Large intestine (tissue), 3 donors: ENCODE measurements at regions not wholly inside any gene's neighbourhood (a gene's known extent, or its start where the extent isn't known, plus 50 kb on each side); places are given as distances from the start of the nearest gene placed in this dataset.

Experiments used
- DNase-seq, 2 donors: peaks; one replicate each; pipeline versions ENCODE4 v3.0.0 to v3.0.0-alpha.2; 2013
- H3K27ac ChIP-seq: one replicate; pipeline ENCODE4 v1.5.1; 2013; ENCODE audit warnings: low read length
- H3K27me3 ChIP-seq: 2 replicates; pipeline ENCODE4 v1.6.1; 2013; ENCODE audit warnings: low read length; ENCODE audit not compliant: control insufficient read depth, insufficient read depth
- H3K36me3 ChIP-seq: 2 replicates; pipeline ENCODE4 v1.6.1; 2013; ENCODE audit warnings: low read length; ENCODE audit not compliant: control insufficient read depth, insufficient read depth
- H3K4me1 ChIP-seq: one replicate; pipeline ENCODE4 v1.6.1; 2013; ENCODE audit warnings: low read length; ENCODE audit not compliant: control insufficient read depth, insufficient read depth
- H3K4me3 ChIP-seq: one replicate; pipeline ENCODE4 v1.5.1; 2013; ENCODE audit warnings: low read length
- H3K9me3 ChIP-seq: one replicate; pipeline ENCODE4 v1.6.1; 2013; ENCODE audit warnings: mild to moderate bottlenecking, low read depth, low read length, moderate library complexity; ENCODE audit not compliant: control insufficient read depth
- WGBS: methylation state at CpG from one replicate; pipeline ENCODE4 v1.1.5; 2013; ENCODE audit warnings: low lambda C conversion rate; ENCODE audit not compliant: insufficient coverage; 5-methylcytosine and 5-hydroxymethylcytosine counted together

- H3K4me1 ChIP-seq: no peaks in the 10 kb centered on the region
- H3K36me3 ChIP-seq: no peaks in the 10 kb centered on the region
- WGBS: no CpG with 5 or more reads among the region's 3 CpGs
- H3K27me3 ChIP-seq: no peaks in the 10 kb centered on the region
- no peak overlapping the region for H3K27ac ChIP-seq
- no peaks in the 10 kb centered on the region for H3K9me3 ChIP-seq
- no peak overlapping the region for H3K4me3 ChIP-seq
- no peak for DNase-seq
These were observed 1356.2 kb upstream of the C9orf72 start for GRCh38 chr9:28929433-28929832.

DNA sequence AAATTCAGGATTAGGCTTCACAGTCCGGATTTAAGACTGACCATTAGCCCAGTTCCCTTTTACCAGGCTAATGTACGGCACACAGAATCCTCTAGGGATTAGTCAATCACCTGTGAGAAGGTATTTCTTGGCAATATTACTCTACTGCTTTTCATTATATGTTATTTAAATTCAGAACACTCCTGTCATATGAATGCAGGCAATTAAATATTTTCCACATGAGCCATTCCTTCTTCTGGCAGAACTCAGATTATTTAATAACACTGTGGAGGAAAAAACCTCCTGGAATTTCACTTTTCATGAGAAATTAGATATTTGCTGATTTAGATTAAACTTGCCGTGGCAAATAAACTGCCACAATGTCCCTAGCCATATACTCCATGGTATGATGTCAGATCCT is 1357.5 kb upstream of the C9orf72 start:
- no peaks in the 10 kb centered on the region for H3K9me3 ChIP-seq
- no peak overlapping the region for H3K27ac ChIP-seq
- no peaks in the 10 kb centered on the region for H3K36me3 ChIP-seq
- H3K4me1 ChIP-seq: no peaks in the 10 kb centered on the region
- H3K4me3 ChIP-seq: no peak overlapping the region
- WGBS: 100% methylated on average over 1 of the region's 3 CpGs
- DNase-seq: no peak
- no peaks in the 10 kb centered on the region for H3K27me3 ChIP-seq

DNA sequence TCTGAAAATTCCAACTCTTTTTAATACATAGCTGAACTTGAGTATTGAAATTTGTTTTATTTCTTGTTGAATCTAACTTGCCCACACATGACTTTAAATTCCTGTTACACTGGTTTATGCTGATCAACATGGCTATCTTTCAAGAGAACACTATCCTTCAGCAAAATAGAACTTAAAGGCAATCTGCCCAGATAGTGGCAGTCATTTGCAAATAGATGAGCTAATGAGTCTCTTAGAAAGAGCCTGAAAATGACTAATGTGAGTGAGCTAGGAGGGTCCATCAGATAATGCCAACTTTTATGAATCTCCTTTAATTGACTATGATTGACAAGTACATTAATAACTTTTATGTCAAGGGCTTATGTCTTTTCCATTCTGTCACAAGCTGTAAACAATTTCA is 1360.8 kb upstream of the C9orf72 start:
- H3K4me1 ChIP-seq: no peaks in the 10 kb centered on the region
- no peaks in the 10 kb centered on the region for H3K9me3 ChIP-seq
- no peaks in the 10 kb centered on the region for H3K36me3 ChIP-seq
- no peak overlapping the region for H3K27ac ChIP-seq
- DNase-seq: no peak
- no peak overlapping the region for H3K4me3 ChIP-seq
- no peaks in the 10 kb centered on the region for H3K27me3 ChIP-seq

DNA sequence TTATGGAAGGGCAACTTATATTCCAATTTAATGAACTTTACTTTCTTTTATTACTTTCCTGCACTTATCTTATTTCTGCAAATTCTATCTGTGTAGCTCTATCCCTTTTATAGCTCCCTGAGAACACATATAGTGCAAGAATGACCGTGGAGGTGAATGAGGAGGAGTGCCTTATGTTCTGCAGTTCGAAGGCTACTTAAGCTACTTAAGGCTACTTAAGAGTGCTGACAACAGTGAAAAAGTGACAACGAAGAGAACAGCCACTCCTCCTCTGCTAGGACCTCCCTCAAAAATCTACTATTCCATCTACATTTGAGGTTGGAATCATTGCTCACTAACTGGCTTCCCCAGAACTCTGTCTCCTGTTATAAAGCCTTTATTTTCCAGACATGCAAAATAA is 1365.7 kb upstream of the C9orf72 start:
- Histone ChIP-seq H3K36me3 (no peaks in the 10 kb centered on the region), H3K27me3 (no peaks in the 10 kb centered on the region), H3K9me3 (no peaks in the 10 kb centered on the region), H3K4me3 (no peak overlapping the region), H3K27ac (no peak overlapping the region), H3K4me1 (no peaks in the 10 kb centered on the region)
- no peak for DNase-seq
- WGBS: 17% methylated on average over 1 of the region's 3 CpGs

DNA sequence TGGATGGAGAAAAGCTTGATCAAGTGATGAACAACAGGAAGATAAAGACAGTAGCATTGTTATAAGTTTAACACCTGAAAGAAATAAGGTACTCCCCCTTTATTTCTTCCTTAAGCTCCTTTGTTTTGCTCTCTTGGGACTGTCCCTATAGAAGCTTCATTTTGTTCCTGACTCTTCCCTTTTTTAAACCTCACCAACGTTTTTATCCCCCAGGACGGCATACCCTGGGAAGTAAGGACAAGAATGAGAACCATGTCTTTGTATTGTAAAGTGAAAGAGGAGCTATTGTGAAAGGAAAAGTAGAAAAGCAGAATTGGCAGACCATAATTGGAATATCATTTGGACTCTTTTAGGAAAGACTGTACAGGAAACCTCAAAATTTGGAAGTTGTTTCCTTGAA is 1368.6 kb upstream of the C9orf72 start:
- Histone ChIP-seq H3K27me3 (no peaks in the 10 kb centered on the region), H3K9me3 (no peaks in the 10 kb centered on the region), H3K27ac (no peak overlapping the region), H3K4me3 (no peak overlapping the region), H3K4me1 (no peaks in the 10 kb centered on the region), H3K36me3 (no peaks in the 10 kb centered on the region)
- DNase-seq: no peak
- WGBS: 42% methylated on average over 2 of the region's 2 CpGs

DNA sequence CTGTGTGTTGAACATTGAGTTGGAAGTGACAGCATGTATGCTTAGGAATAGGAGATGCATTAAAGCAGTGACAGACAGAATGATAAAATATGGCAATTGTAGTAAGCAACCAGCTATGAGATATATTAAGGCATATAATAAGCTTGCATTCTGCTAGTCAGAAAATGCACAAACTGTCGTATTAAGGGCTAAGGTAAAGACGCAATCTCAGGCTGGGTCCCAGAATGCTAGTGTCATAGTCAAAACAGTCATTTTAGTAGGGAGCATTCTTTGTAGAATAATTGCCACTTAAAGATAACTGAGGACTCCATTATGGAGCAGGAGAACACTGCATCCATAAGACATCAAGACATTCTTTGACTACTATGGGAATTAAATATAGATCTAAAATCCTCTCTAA is 1369.7 kb upstream of the C9orf72 start:
- DNase-seq: no peak
- WGBS: no CpG with 5 or more reads among the region's 2 CpGs
- Histone ChIP-seq H3K4me1 (no peaks in the 10 kb centered on the region), H3K36me3 (no peaks in the 10 kb centered on the region), H3K4me3 (no peak overlapping the region), H3K27me3 (no peaks in the 10 kb centered on the region), H3K27ac (no peak overlapping the region), H3K9me3 (no peaks in the 10 kb centered on the region)

DNA sequence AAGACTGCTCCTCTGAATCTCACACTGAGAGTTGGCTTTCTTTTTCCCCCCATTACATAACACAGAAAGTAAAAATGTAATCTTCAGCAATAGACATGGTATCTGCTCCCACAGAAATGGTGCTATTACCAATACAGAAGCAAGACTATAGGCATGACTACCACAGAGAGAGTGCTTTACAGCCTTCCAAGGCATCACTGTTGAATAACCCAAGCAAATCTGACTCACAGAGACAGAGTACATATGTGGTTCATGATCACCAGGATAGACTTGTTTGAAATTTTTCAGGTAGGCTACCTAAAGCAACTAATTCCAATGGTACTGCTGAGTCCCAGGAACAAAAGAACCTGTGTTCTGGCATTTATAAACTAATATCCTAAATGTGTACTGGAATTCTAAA is 1373.4 kb upstream of the C9orf72 start:
- Histone ChIP-seq H3K9me3 (no peaks in the 10 kb centered on the region), H3K27me3 (no peaks in the 10 kb centered on the region), H3K4me1 (no peaks in the 10 kb centered on the region), H3K36me3 (no peaks in the 10 kb centered on the region), H3K27ac (no peak overlapping the region), H3K4me3 (no peak overlapping the region)
- DNase-seq: no peak

DNA sequence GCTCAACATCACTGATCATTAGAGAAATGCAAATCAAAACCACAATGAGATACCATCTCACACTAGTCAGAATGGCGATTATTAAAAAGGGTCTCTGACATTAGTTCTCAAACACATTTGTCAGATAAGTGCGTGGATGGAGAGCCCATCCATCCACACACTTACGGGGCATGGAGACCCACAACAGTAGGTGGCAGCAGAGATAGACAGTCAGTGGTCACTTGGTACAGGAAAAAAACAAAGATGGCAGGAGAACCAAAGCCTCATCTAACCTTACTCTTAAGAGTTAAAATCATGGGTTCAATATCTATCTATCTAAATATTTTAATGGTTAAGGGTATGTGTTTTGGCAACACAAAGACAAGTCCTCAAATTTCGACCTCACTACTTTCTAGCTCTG is 1378.7 kb upstream of the C9orf72 start:
- no peak overlapping the region for H3K27ac ChIP-seq
- H3K9me3 ChIP-seq: no peaks in the 10 kb centered on the region
- no peaks in the 10 kb centered on the region for H3K4me1 ChIP-seq
- H3K4me3 ChIP-seq: no peak overlapping the region
- no peaks in the 10 kb centered on the region for H3K27me3 ChIP-seq
- DNase-seq: no peak
- no peaks in the 10 kb centered on the region for H3K36me3 ChIP-seq
- 90% methylated on average over 1 of the region's 4 CpGs for WGBS

DNA sequence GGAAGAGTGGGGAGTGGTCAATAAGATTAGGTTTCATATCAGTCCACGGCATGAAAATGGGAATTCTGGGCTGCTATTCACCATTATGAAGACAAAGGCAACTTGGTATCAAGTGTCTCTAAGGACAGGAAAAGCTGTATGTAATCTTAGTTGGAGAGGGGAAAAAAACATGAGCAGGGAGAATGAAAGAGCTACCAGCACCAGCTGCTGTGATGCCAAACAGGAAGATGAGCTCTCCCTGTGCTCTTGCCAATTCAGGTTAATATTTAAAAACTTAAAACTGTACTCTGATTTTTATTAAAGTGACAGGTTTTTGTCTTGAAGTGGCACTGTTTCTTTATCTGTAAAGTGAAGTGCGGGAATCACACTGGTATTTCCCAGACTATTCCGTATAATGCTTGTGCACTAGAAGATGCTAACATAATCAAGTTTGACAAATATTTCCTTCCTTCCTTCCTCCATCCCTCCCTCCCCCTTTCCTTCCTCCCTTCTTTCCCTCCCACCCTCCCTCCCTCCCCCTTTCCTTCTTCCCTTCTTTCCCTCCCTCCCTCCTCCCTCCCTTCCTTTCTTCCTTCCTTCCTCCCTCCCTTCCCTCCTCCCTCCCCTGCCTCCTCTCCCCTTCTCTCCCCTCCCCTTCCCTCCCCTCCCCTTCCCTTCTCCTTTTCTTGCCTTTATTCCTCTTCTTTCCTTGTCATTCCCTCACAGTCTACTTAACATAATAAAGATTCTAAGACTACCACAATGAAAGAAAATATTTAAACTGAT is 1383.0 kb upstream of the C9orf72 start:
- no peak for DNase-seq
- Histone ChIP-seq H3K4me3 (no peak overlapping the region), H3K27me3 (no peaks in the 10 kb centered on the region), H3K9me3 (no peaks in the 10 kb centered on the region), H3K4me1 (no peaks in the 10 kb centered on the region), H3K36me3 (no peaks in the 10 kb centered on the region), H3K27ac (no peak overlapping the region)
- 73% methylated on average over 2 of the region's 3 CpGs for WGBS

DNA sequence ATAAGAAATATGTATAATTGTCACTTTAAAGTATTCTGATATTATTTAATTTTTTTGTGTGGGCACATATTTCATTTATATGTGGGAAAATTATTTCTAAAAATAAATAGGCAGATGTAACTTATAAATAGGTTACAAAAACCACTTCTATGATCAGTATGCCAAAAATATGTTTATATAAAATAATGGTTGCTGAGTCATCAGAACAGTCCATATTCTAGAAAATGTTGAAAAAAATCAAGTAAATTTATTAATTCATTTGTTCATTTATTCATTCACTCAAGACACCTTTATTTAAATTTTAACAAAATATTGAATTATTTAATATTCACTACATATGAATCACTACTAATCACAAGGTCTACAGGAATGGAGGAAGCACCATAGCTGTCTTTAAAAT is 1387.3 kb upstream of the C9orf72 start:
- H3K27ac ChIP-seq: no peak overlapping the region
- no peaks in the 10 kb centered on the region for H3K36me3 ChIP-seq
- H3K4me3 ChIP-seq: no peak overlapping the region
- no peaks in the 10 kb centered on the region for H3K27me3 ChIP-seq
- no peaks in the 10 kb centered on the region for H3K4me1 ChIP-seq
- H3K9me3 ChIP-seq: no peaks in the 10 kb centered on the region
- DNase-seq: no peak

GRCh38 chr9:28961623-28962022 is 1388.3 kb upstream of the C9orf72 start:
- Histone ChIP-seq H3K4me3 (no peak overlapping the region), H3K36me3 (no peaks in the 10 kb centered on the region), H3K4me1 (no peaks in the 10 kb centered on the region), H3K9me3 (no peaks in the 10 kb centered on the region), H3K27ac (no peak overlapping the region), H3K27me3 (no peaks in the 10 kb centered on the region)
- WGBS: 83% methylated on average over 1 of the region's 3 CpGs
- DNase-seq: no peak
